Adrenal gland (tissue), 9 donors: ENCODE measurements at regions not wholly inside any gene's neighbourhood (a gene's known extent, or its start where the extent isn't known, plus 50 kb on each side); places are given as distances from the start of the nearest gene placed in this dataset.

Experiments
- DNase-seq, 7 donors: peaks; one replicate each; pipeline ENCODE4 v3.0.0-alpha.2; 2019 to 2020
- H3K27ac ChIP-seq, 5 donors: fragments of 200-600 bp; sonication (generic) in 4 of 5; 1 replicate in 3 of 5; 2 replicates in 2 of 5; pipeline versions ENCODE4 v1.5.1 to v1.8.0; 2016 to 2020; ENCODE audit warnings: mild to moderate bottlenecking in 1 of 5
- H3K27me3 ChIP-seq: fragments of 200-600 bp; 2 replicates; pipeline ENCODE4 v1.8.0; 2021
- H3K36me3 ChIP-seq, 2 donors: fragments of 200-600 bp; replicated peaks in 1 of 2; 1 replicate in 1 of 2; 2 replicates in 1 of 2; pipeline versions ENCODE4 v1.5.1 to v1.8.0; 2018 to 2022
- H3K4me1 ChIP-seq, 2 donors: fragments of 200-600 bp; replicated peaks in 1 of 2; 1 replicate in 1 of 2; 2 replicates in 1 of 2; pipeline versions ENCODE4 v1.5.1 to v1.8.0; 2018 to 2021
- H3K4me3 ChIP-seq, 4 donors: fragments of 200-600 bp; sonication (generic) in 3 of 4; one replicate each; pipeline ENCODE4 v1.5.1; 2016 to 2018
- H3K9me3 ChIP-seq, 3 donors: fragments of 200-600 bp; sonication (generic) in 1 of 3; replicated peaks in 1 of 3; 1 replicate in 2 of 3; 2 replicates in 1 of 3; pipeline versions ENCODE4 v1.5.1 to v1.8.0; 2016 to 2021
- POLR2A ChIP-seq, 2 donors: fragments of 450-650 bp; IDR thresholded peaks; one replicate each; pipeline ENCODE4 v1.6.1; 2017; ENCODE audit warnings: antibody characterized with exemption in 2 of 2, mild to moderate bottlenecking in 2 of 2, moderate library complexity in 1 of 2
- WGBS, 4 donors: extraction: QIAGEN DNeasy Blood & Tissue Kit in 2 of 4; methylation state at CpG; one replicate each; pipeline versions ENCODE4 v1.1.5 to v1.1.7; 2013 to 2017; 5-methylcytosine and 5-hydroxymethylcytosine counted together
- intact Hi-C, 2 donors: fragments of 100-400 bp; cut with DNase I; formaldehyde crosslinking; loops; one replicate each; pipeline versions ENCODE4 v1.14.1 to v1.15.0; 2022 to 2023
- TF ChIP-seq, protein P1 (sequence below), 6 experiments: fragments of 450-650 bp in 4 of 6; fragments of 200-600 bp in 2 of 6; sonication (generic) in 1 of 6; IDR thresholded peaks; 1 replicate in 5 of 6; 2 replicates in 1 of 6; pipeline versions ENCODE4 v1.5.1 to v1.8.0; 2016 to 2021; ENCODE audit warnings: antibody characterized with exemption in 6 of 6, mild to moderate bottlenecking in 2 of 6, moderate library complexity in 1 of 6
- donor health status: healthy with polysubstance abuse.
- donor health status: Bipolar disorder and iron deficiency.
- donor health status: DM: yes; HTN: yes; CAD: no.
- donor health status: DM: no; HTN: no; CAD: no.
- donor health status: DM: no; HTN: no; CAD: no.

DNA sequence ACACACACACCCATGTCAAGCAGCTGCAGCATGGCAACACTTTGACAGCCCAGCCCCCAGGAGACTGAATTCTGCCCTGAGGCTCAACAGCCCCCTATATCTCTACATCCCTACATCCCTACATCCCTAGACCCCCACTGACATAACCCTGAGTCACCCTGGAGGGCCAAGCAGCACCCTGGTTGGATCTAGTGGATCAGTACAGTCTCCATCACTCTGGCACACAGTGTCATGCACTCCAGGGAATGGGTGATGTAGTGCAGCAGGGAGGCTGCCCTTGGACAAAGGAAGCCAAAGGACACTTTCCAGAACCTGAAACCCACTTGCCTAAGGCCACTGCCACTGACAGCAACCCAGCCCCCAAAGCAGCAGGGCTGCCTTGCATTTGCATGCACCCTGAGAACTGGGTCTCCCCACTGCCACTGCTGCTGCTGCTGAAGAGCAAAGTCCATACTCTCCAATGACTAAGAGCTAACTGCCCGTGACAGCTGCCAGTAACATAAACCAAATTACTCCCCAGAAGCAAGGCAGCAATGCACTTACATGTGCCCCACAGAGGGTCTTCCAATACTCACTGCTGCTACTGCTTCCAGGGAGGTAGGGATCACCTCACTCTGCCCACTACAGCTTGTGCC is 681.6 kb upstream of the KLHL29 start:
- intact Hi-C loops, result no loop called here
- TF ChIP-seq, protein P1, sequence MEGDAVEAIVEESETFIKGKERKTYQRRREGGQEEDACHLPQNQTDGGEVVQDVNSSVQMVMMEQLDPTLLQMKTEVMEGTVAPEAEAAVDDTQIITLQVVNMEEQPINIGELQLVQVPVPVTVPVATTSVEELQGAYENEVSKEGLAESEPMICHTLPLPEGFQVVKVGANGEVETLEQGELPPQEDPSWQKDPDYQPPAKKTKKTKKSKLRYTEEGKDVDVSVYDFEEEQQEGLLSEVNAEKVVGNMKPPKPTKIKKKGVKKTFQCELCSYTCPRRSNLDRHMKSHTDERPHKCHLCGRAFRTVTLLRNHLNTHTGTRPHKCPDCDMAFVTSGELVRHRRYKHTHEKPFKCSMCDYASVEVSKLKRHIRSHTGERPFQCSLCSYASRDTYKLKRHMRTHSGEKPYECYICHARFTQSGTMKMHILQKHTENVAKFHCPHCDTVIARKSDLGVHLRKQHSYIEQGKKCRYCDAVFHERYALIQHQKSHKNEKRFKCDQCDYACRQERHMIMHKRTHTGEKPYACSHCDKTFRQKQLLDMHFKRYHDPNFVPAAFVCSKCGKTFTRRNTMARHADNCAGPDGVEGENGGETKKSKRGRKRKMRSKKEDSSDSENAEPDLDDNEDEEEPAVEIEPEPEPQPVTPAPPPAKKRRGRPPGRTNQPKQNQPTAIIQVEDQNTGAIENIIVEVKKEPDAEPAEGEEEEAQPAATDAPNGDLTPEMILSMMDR (IDR thresholded peaks at IDR 0.05), result no peak
- no peak for TF ChIP-seq POLR2A (IDR thresholded peaks at IDR 0.05)
- no peaks in the 10 kb centered on the region for H3K4me1 ChIP-seq
- DNase-seq, result no peak
- no peak overlapping the region for H3K4me3 ChIP-seq
- no peaks in the 10 kb centered on the region for H3K36me3 ChIP-seq
- no peaks in the 10 kb centered on the region for H3K27me3 ChIP-seq
- no peaks in the 10 kb centered on the region for H3K9me3 ChIP-seq
- WGBS, 4 donors, result 67 to 92% (median 77%) methylated on average over 1 of the region's 1 CpG; no CpG with 5 or more reads in 1 of the 4 donors
- H3K27ac ChIP-seq, result no peak overlapping the region

DNA sequence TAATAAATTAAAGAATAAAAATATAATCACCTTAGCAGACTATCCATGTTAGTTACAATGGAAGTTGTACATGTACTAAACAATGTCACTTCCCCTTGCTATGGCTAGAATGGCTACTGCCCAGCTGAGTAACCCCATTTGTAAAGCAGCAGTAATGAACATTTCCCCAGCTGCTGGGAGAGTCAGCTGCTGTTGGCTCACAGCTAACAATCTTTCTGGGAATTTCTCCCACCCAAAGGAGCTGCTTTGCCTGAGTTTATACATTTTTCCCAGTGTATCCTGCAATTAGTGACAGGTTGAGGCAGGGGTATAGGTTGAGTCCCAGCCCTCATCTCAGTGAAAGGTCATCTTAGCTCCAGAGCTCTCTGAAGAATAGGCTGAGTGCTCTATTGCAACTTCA is 665.6 kb upstream of the KLHL29 start:
- Histone ChIP-seq H3K9me3 (peaks cover 0 to 3% (median 0%) of the 10 kb centered on the region in 3 donors), H3K4me1 (no peaks in the 10 kb centered on the region), H3K4me3 (no peak overlapping the region), H3K36me3 (no peaks in the 10 kb centered on the region), H3K27me3 (no peaks in the 10 kb centered on the region), H3K27ac (no peak overlapping the region)
- intact Hi-C loops, result no loop called here
- TF ChIP-seq, protein P1 (IDR thresholded peaks at IDR 0.05), result no peak
- TF ChIP-seq POLR2A (IDR thresholded peaks at IDR 0.05), result no peak
- no peak for DNase-seq

DNA sequence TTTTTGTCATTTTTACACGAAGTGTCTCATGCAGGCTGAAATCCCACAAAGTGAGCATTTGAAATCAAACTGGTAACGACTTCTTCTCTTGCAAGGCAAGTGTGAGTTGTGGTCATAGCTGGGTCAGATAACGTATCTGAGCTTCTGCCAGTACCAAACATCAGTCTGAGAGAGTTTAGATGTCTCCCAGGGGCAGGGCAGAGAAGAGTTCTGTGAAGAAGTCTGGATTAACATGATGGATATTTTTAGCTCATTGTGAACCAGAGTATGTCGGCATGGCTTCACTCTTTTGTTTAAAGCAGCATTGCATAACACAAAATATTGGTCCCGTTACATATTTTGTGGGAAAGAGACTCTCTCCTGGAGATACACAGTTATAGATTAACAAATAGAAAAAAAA is 655.5 kb upstream of the KLHL29 start:
- DNase-seq, result no peak

DNA sequence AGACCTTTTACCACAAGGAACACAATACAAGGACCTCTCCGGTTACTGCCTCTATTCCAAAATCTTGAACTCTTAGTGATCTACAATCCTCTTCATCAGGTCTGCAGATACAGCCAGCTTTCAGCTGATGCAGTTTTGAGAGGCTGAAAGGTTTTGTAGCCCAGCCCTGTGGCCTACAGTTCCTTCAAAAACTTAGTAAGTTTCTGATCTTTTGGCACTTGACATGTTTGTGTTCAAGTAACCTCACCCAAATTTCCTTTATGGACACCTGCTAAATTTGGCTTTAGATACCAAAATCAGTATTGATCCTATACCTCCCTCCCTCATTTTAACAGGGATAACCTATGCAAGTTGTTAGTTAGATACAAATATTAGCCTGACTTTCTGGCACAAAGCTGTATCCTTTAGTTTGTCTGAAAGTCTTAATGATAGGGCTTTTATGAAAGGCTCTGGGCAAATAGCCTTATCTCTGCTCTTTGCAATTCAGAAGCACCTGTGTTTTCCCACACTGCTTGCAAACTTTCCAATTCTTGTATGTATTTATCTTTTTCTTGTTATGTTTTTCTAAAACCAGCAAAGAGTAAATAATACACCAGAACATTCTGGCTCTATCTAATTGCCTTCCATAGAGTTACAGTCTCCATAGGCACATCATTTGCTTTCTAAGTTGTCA is 650.5 kb upstream of the KLHL29 start:
- intact Hi-C loops, result no loop called here
- no peak overlapping the region for H3K27ac ChIP-seq
- WGBS, 4 donors, result 71 to 95% (median 90%) methylated on average over 1 of the region's 1 CpG
- no peaks in the 10 kb centered on the region for H3K27me3 ChIP-seq
- no peaks in the 10 kb centered on the region for H3K36me3 ChIP-seq
- H3K4me1 ChIP-seq, result no peaks in the 10 kb centered on the region
- H3K9me3 ChIP-seq, result no peaks in the 10 kb centered on the region
- no peak for DNase-seq
- H3K4me3 ChIP-seq, result no peak overlapping the region
- TF ChIP-seq, protein P1 (IDR thresholded peaks at IDR 0.05), result no peak
- no peak for TF ChIP-seq POLR2A (IDR thresholded peaks at IDR 0.05)

More for the DNA sequence above, 655.5 kb upstream of the KLHL29 start:
- Histone ChIP-seq H3K4me1 (no peaks in the 10 kb centered on the region), H3K36me3 (no peaks in the 10 kb centered on the region), H3K27me3 (no peaks in the 10 kb centered on the region), H3K9me3 (peaks cover 0 to 7% (median 0%) of the 10 kb centered on the region in 3 donors), H3K4me3 (no peak overlapping the region), H3K27ac (no peak overlapping the region)
- intact Hi-C loops, result no loop called here
- TF ChIP-seq POLR2A (IDR thresholded peaks at IDR 0.05), result no peak
- TF ChIP-seq, protein P1 (IDR thresholded peaks at IDR 0.05), result no peak
- WGBS, 4 donors, result 57 to 62% (median 60%) methylated on average over 5 of the region's 5 CpGs
